ENCODE measurements at regions not wholly inside any gene's neighbourhood (a gene's known extent, or its start where the extent isn't known, plus 50 kb on each side); places are given as distances from the start of the nearest gene placed in this dataset.

GRCh38 chr16:86868070-86868469 is 289.7 kb downstream of the FOXL1 start:
- no peak overlapping the region for H3K27ac ChIP-seq
- intact Hi-C loops (cut with DNase I), result no loop called here
- peaks cover 7% of the 10 kb centered on the region for H3K27me3 ChIP-seq (ENCODE audit: low read depth)
- no peak for TF ChIP-seq CTCF (IDR thresholded peaks at IDR 0.05)
- no peaks in the 10 kb centered on the region for H3K36me3 ChIP-seq
- no peak overlapping the region for H3K4me3 ChIP-seq
- DNase-seq (no peak), ATAC-seq (no peak)
- H3K9me3 ChIP-seq, result no peaks in the 10 kb centered on the region
- no peaks in the 10 kb centered on the region for H3K4me1 ChIP-seq

DNA sequence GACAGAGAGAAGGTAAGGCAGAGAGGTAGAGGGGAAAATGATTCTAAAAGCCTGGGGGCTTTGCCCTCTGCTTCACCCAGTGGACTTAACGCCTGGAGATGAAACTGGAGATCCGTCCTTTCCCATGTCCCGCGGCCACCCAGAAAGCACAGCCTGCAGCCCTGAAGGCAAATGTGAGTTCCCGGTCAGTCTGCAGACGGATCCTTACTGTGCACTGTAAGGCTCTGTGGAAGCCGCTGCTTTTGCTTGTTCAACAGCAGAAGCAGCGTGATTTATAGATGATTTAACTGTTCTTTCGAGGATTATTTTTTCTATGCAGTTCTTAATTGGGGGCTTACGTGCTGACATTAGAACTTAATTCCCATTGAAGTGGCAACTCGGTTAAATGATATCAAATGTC is 290.4 kb downstream of the FOXL1 start:
- TF ChIP-seq CTCF (IDR thresholded peaks at IDR 0.05), result no peak
- H3K36me3 ChIP-seq, result no peaks in the 10 kb centered on the region
- no peak overlapping the region for H3K4me3 ChIP-seq
- H3K27ac ChIP-seq, result no peak overlapping the region
- intact Hi-C loops (cut with DNase I), result no loop called here
- H3K27me3 ChIP-seq (ENCODE audit: low read depth), result peaks cover 7% of the 10 kb centered on the region
- H3K9me3 ChIP-seq, result no peaks in the 10 kb centered on the region
- DNase-seq (no peak), ATAC-seq (no peak)
- no peaks in the 10 kb centered on the region for H3K4me1 ChIP-seq

GRCh38 chr16:86869288-86870022 is 291.1 kb downstream of the FOXL1 start:
- no peak for DNase-seq
- Histone ChIP-seq H3K4me1 (no peaks in the 10 kb centered on the region), H3K36me3 (no peaks in the 10 kb centered on the region), H3K27ac (no peak overlapping the region), H3K27me3 (ENCODE audit: low read depth) (peaks cover 7% of the 10 kb centered on the region), H3K9me3 (no peaks in the 10 kb centered on the region), H3K4me3 (no peak overlapping the region)
- intact Hi-C loops (cut with DNase I), result no loop called here
- no peak for ATAC-seq
- no peak for TF ChIP-seq CTCF (IDR thresholded peaks at IDR 0.05)

DNA sequence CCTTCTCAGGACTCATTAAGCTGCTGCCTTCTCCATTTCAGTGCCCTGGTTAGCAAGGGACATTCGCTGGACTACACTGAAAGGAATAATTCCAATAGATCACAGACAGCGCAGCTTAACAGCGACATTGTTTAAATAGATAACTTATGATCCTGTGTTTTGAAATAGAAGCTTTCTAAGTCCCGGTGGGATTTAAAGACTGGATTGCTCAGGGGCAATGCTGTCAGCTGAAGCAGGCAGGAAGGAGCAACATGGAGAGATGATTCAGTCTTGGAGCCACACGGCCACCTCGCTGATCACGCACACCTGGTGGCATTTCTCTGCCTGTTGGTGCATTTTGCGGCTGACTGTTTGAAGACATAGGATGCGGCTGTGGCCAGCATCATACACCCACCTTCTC is 292.0 kb downstream of the FOXL1 start:
- no peak for TF ChIP-seq CTCF (IDR thresholded peaks at IDR 0.05)
- ATAC-seq, result no peak
- no peak for DNase-seq
- Histone ChIP-seq H3K4me3 (no peak overlapping the region), H3K36me3 (no peaks in the 10 kb centered on the region), H3K4me1 (no peaks in the 10 kb centered on the region), H3K27ac (no peak overlapping the region), H3K27me3 (ENCODE audit: low read depth) (peaks cover 7% of the 10 kb centered on the region), H3K9me3 (no peaks in the 10 kb centered on the region)
- intact Hi-C loops (cut with DNase I), result no loop called here

GRCh38 chr16:86872131-86872530 is 293.8 kb downstream of the FOXL1 start:
- ATAC-seq (no peak), DNase-seq (no peak)
- peaks cover 20% of the 10 kb centered on the region for H3K27me3 ChIP-seq (ENCODE audit: low read depth)
- no peaks in the 10 kb centered on the region for H3K4me1 ChIP-seq
- no peak for TF ChIP-seq CTCF (IDR thresholded peaks at IDR 0.05)
- H3K36me3 ChIP-seq, result no peaks in the 10 kb centered on the region
- intact Hi-C loops (cut with DNase I), result no loop called here
- no peak overlapping the region for H3K4me3 ChIP-seq
- H3K9me3 ChIP-seq, result no peaks in the 10 kb centered on the region
- H3K27ac ChIP-seq, result no peak overlapping the region
